ENCODE measurements at regions not wholly inside any gene's neighbourhood (a gene's known extent, or its start where the extent isn't known, plus 50 kb on each side); places are given as distances from the start of the nearest gene placed in this dataset.

- H3K27ac Mint-ChIP-seq = no peak overlapping the region
- H3K36me3 Mint-ChIP-seq (ENCODE audit: low read depth) = no peaks in the 10 kb centered on the region
- no peaks in the 10 kb centered on the region for H3K4me1 Mint-ChIP-seq (ENCODE audit: low read depth)
- no peak overlapping the region for H3K4me3 Mint-ChIP-seq
- H3K9me3 Mint-ChIP-seq = peaks cover 6% of the 10 kb centered on the region
- H3K27me3 Mint-ChIP-seq (ENCODE audit: insufficient read depth) = no peaks in the 10 kb centered on the region
- DNase-seq (ENCODE audit: low spot score) = no peak
- intact Hi-C loops (cut with micrococcal nuclease) = no loop called here
Measured at GRCh38 chr1:80251171-80251570, 1244.6 kb upstream of the ADGRL4 start.

- no peaks in the 10 kb centered on the region for H3K4me1 Mint-ChIP-seq (ENCODE audit: low read depth)
- H3K36me3 Mint-ChIP-seq (ENCODE audit: low read depth) = no peaks in the 10 kb centered on the region
- H3K9me3 Mint-ChIP-seq = peaks cover 6% of the 10 kb centered on the region
- no peak overlapping the region for H3K4me3 Mint-ChIP-seq
- H3K27me3 Mint-ChIP-seq (ENCODE audit: insufficient read depth) = no peaks in the 10 kb centered on the region
- no peak for DNase-seq (ENCODE audit: low spot score)
- H3K27ac Mint-ChIP-seq = no peak overlapping the region
- intact Hi-C loops (cut with micrococcal nuclease) = no loop called here
Measured at GRCh38 chr1:80250573-80251168, 1244.1 kb upstream of the ADGRL4 start.

- DNase-seq (ENCODE audit: low spot score) = no peak
- H3K27me3 Mint-ChIP-seq (ENCODE audit: insufficient read depth) = no peaks in the 10 kb centered on the region
- no peaks in the 10 kb centered on the region for H3K4me1 Mint-ChIP-seq (ENCODE audit: low read depth)
- intact Hi-C loops (cut with micrococcal nuclease) = no loop called here
- H3K4me3 Mint-ChIP-seq = no peak overlapping the region
- H3K9me3 Mint-ChIP-seq = peaks cover 6% of the 10 kb centered on the region
- no peak overlapping the region for H3K27ac Mint-ChIP-seq
- no peaks in the 10 kb centered on the region for H3K36me3 Mint-ChIP-seq (ENCODE audit: low read depth)
Measured at GRCh38 chr1:80249699-80250098, 1243.2 kb upstream of the ADGRL4 start.

GRCh38 chr1:80248886-80249285 is 1242.4 kb upstream of the ADGRL4 start:
- no peaks in the 10 kb centered on the region for H3K36me3 Mint-ChIP-seq (ENCODE audit: low read depth)
- peaks cover 6% of the 10 kb centered on the region for H3K9me3 Mint-ChIP-seq
- no peak for DNase-seq (ENCODE audit: low spot score)
- no peak overlapping the region for H3K4me3 Mint-ChIP-seq
- H3K4me1 Mint-ChIP-seq (ENCODE audit: low read depth) = no peaks in the 10 kb centered on the region
- H3K27ac Mint-ChIP-seq = no peak overlapping the region
- no peaks in the 10 kb centered on the region for H3K27me3 Mint-ChIP-seq (ENCODE audit: insufficient read depth)
- intact Hi-C loops (cut with micrococcal nuclease) = no loop called here

GRCh38 chr1:80245813-80246212 is 1239.3 kb upstream of the ADGRL4 start:
- H3K27ac Mint-ChIP-seq = no peak overlapping the region
- no peak for DNase-seq (ENCODE audit: low spot score)
- H3K36me3 Mint-ChIP-seq (ENCODE audit: low read depth) = no peaks in the 10 kb centered on the region
- no peaks in the 10 kb centered on the region for H3K4me1 Mint-ChIP-seq (ENCODE audit: low read depth)
- H3K4me3 Mint-ChIP-seq = no peak overlapping the region
- peaks cover 6% of the 10 kb centered on the region for H3K9me3 Mint-ChIP-seq
- intact Hi-C loops (cut with micrococcal nuclease) = no loop called here
- H3K27me3 Mint-ChIP-seq (ENCODE audit: insufficient read depth) = no peaks in the 10 kb centered on the region

- no peak overlapping the region for H3K27ac Mint-ChIP-seq
- no peaks in the 10 kb centered on the region for H3K36me3 Mint-ChIP-seq (ENCODE audit: low read depth)
- intact Hi-C loops (cut with micrococcal nuclease) = no loop called here
- no peak for DNase-seq (ENCODE audit: low spot score)
- H3K4me3 Mint-ChIP-seq = no peak overlapping the region
- H3K27me3 Mint-ChIP-seq (ENCODE audit: insufficient read depth) = no peaks in the 10 kb centered on the region
- peaks cover 6% of the 10 kb centered on the region for H3K9me3 Mint-ChIP-seq
- H3K4me1 Mint-ChIP-seq (ENCODE audit: low read depth) = no peaks in the 10 kb centered on the region
Measured at GRCh38 chr1:80244372-80244771, 1237.8 kb upstream of the ADGRL4 start.

- Mint-ChIP-seq H3K4me3 (no peak overlapping the region), H3K4me1 (ENCODE audit: low read depth) (no peaks in the 10 kb centered on the region), H3K27me3 (ENCODE audit: insufficient read depth) (no peaks in the 10 kb centered on the region), H3K9me3 (peaks cover 4% of the 10 kb centered on the region), H3K27ac (no peak overlapping the region), H3K36me3 (ENCODE audit: low read depth) (no peaks in the 10 kb centered on the region)
- intact Hi-C loops (cut with micrococcal nuclease) = no loop called here
- no peak for DNase-seq (ENCODE audit: low spot score)
Measured at GRCh38 chr1:80241566-80241965, 1235.0 kb upstream of the ADGRL4 start.

GRCh38 chr1:80225510-80225909 is 1219.0 kb upstream of the ADGRL4 start:
- intact Hi-C loops (cut with micrococcal nuclease) = no loop called here
- H3K27me3 Mint-ChIP-seq (ENCODE audit: insufficient read depth) = no peaks in the 10 kb centered on the region
- H3K27ac Mint-ChIP-seq = no peak overlapping the region
- H3K4me3 Mint-ChIP-seq = no peak overlapping the region
- no peaks in the 10 kb centered on the region for H3K4me1 Mint-ChIP-seq (ENCODE audit: low read depth)
- DNase-seq (ENCODE audit: low spot score) = no peak
- H3K36me3 Mint-ChIP-seq (ENCODE audit: low read depth) = no peaks in the 10 kb centered on the region
- no peaks in the 10 kb centered on the region for H3K9me3 Mint-ChIP-seq

- DNase-seq (ENCODE audit: low spot score) = no peak
- intact Hi-C loops (cut with micrococcal nuclease) = no loop called here
- no peaks in the 10 kb centered on the region for H3K9me3 Mint-ChIP-seq
- no peak overlapping the region for H3K4me3 Mint-ChIP-seq
- no peaks in the 10 kb centered on the region for H3K27me3 Mint-ChIP-seq (ENCODE audit: insufficient read depth)
- H3K36me3 Mint-ChIP-seq (ENCODE audit: low read depth) = no peaks in the 10 kb centered on the region
- H3K4me1 Mint-ChIP-seq (ENCODE audit: low read depth) = no peaks in the 10 kb centered on the region
- H3K27ac Mint-ChIP-seq = no peak overlapping the region
Measured at GRCh38 chr1:80221319-80221718, 1214.8 kb upstream of the ADGRL4 start.

GRCh38 chr1:80218112-80218511 is 1211.6 kb upstream of the ADGRL4 start:
- H3K36me3 Mint-ChIP-seq (ENCODE audit: low read depth) = no peaks in the 10 kb centered on the region
- no peak overlapping the region for H3K27ac Mint-ChIP-seq
- H3K4me1 Mint-ChIP-seq (ENCODE audit: low read depth) = no peaks in the 10 kb centered on the region
- H3K27me3 Mint-ChIP-seq (ENCODE audit: insufficient read depth) = no peaks in the 10 kb centered on the region
- intact Hi-C loops (cut with micrococcal nuclease) = loop anchor here (5.0 kb wide), 1 partner anchor 721 kb away; no protein-coding TSS in a partner anchor
- no peak overlapping the region for H3K4me3 Mint-ChIP-seq
- DNase-seq (ENCODE audit: low spot score) = no peak
- H3K9me3 Mint-ChIP-seq = no peaks in the 10 kb centered on the region

GRCh38 chr1:80217377-80217986 is 1211.0 kb upstream of the ADGRL4 start:
- Mint-ChIP-seq H3K9me3 (no peaks in the 10 kb centered on the region), H3K27me3 (ENCODE audit: insufficient read depth) (no peaks in the 10 kb centered on the region), H3K36me3 (ENCODE audit: low read depth) (no peaks in the 10 kb centered on the region), H3K4me3 (no peak overlapping the region), H3K4me1 (ENCODE audit: low read depth) (no peaks in the 10 kb centered on the region), H3K27ac (no peak overlapping the region)
- no peak for DNase-seq (ENCODE audit: low spot score)
- intact Hi-C loops (cut with micrococcal nuclease) = loop anchor here (5.0 kb wide), 1 partner anchor 720 kb away; no protein-coding TSS in a partner anchor

GRCh38 chr1:80214888-80215540 is 1208.5 kb upstream of the ADGRL4 start:
- H3K27me3 Mint-ChIP-seq (ENCODE audit: insufficient read depth) = no peaks in the 10 kb centered on the region
- no peaks in the 10 kb centered on the region for H3K4me1 Mint-ChIP-seq (ENCODE audit: low read depth)
- H3K4me3 Mint-ChIP-seq = no peak overlapping the region
- intact Hi-C loops (cut with micrococcal nuclease) = loop anchor here (5.0 kb wide), 1 partner anchor 718 kb away; no protein-coding TSS in a partner anchor
- no peak for DNase-seq (ENCODE audit: low spot score)
- no peak overlapping the region for H3K27ac Mint-ChIP-seq
- no peaks in the 10 kb centered on the region for H3K36me3 Mint-ChIP-seq (ENCODE audit: low read depth)
- H3K9me3 Mint-ChIP-seq = no peaks in the 10 kb centered on the region

- intact Hi-C loops (cut with micrococcal nuclease) = no loop called here
- Mint-ChIP-seq H3K27ac (no peak overlapping the region), H3K9me3 (no peaks in the 10 kb centered on the region), H3K27me3 (ENCODE audit: insufficient read depth) (no peaks in the 10 kb centered on the region), H3K4me3 (no peak overlapping the region), H3K36me3 (ENCODE audit: low read depth) (no peaks in the 10 kb centered on the region), H3K4me1 (ENCODE audit: low read depth) (no peaks in the 10 kb centered on the region)
- no peak for DNase-seq (ENCODE audit: low spot score)
Measured at GRCh38 chr1:80212948-80213347, 1206.4 kb upstream of the ADGRL4 start.

All from activated T-helper 1 cell treated with anti-CD3 and anti-CD28 coated beads, Interleukin-12 subunit alpha, Interleukin-12 subunit beta, Interleukin-2, Interleukin-4 antibody, amounts not matched to agents 30 ng/mL and 10 ng/mL and 1 ng/mL, durations not matched to agents 14 hours and 24 hours and 36 hours (primary cell).